GM21825 (cell line): ENCODE measurements at regions not wholly inside any gene's neighbourhood (a gene's known extent, or its start where the extent isn't known, plus 50 kb on each side); places are given as distances from the start of the nearest gene placed in this dataset.

Experiments
- ATAC-seq: cut with Tn5 transposase; IDR thresholded peaks from one replicate; pipeline ENCODE4 v1.9.1; 2021; ENCODE audit warnings: mild to moderate bottlenecking, moderate library complexity; ENCODE audit not compliant: unreplicated experiment

GRCh38 chr7:13508586-13508985 is 480.9 kb downstream of the ETV1 start:
- no peak for ATAC-seq

- no peak for ATAC-seq
These were observed 470.7 kb downstream of the ETV1 start for GRCh38 chr7:13518738-13519137.

GRCh38 chr7:13524076-13524475 is 465.4 kb downstream of the ETV1 start:
- ATAC-seq, result no peak

DNA sequence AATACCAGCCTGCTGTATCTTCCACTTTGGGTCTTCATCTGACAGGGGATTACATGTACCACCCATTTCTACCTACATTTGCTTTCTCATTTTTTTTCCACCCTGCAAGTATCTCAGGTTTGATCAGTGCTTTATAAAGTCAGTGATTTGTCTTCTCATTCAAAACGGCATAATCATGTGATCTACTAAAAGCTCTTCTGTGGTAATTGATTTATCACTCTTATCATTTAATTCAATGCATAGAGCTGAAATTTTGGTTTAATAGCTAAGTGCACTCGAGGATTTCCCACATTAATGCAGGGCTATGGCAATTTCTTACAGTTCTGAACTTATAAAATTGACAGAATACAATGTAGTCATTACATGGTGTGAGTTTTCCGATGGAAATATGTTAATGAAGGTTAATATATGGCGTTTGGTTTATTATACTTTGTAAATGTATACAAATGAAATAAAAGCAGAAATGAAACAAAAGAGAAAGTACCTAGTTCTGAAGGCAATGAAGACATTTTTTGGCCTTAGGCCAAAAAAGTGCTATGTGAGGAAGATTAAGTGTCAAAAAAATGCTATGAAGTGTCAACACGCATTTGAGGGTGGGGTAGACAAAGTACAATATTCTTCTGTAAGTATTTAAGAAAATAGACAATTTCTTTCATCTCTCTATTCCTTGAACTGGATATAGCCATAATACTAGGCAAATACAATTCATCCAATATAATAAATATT is 457.3 kb downstream of the ETV1 start:
- no peak for ATAC-seq

DNA sequence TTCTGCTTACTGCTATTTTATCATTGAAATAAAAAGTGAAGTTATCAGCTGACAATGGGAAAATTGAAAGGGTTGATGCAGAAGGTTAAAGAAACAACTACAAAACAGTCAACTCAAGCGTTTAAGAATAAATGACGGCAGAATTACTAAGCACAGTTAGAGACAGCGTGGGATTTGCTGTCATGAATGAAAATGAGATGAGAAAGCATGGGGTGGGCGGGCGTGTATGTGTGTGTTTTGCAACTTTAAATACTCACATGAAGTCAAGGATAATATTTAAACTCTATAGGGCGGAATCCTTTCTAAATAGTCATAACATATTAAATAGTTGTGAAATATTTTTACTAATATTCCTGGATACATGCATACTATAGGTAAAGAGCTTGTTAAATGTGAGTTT is 450.8 kb downstream of the ETV1 start:
- no peak for ATAC-seq

DNA sequence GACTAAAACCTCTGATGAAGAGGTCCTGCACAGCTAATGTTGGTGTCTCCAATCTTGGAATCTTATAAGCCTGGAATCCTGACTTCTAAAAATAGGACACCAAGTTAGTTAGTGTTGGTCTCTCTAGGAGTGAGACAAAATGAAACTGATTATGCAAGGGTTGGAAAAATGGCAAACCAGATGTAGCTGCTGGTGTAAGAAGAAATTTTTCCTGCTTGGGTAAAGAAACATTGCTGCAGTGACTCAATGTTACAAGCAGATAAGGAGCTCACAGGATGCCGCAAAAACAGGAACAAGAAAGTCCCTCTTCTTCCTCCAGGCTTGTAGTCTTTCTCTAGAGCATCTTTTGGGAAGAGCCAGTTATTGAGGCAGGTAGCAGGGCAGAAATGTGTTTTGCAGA is 449.0 kb downstream of the ETV1 start:
- no peak for ATAC-seq

DNA sequence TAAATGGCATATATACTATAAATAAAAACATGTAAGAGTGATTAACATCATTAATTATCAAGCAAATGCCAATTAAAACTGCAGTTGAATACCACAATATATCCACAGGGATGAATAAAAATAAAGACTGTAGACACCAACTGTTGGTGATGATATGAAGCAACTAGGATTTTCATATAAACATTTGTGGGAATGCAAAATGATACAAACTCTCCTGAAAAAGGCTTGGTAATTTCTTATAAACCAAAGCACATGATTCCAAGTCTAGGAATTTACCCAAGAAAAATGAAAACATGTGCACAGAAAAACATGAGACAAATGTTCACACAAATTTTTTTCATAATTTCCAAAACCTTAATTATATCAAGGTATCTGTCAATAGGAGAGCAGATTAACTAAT is 448.1 kb downstream of the ETV1 start:
- ATAC-seq, result no peak

DNA sequence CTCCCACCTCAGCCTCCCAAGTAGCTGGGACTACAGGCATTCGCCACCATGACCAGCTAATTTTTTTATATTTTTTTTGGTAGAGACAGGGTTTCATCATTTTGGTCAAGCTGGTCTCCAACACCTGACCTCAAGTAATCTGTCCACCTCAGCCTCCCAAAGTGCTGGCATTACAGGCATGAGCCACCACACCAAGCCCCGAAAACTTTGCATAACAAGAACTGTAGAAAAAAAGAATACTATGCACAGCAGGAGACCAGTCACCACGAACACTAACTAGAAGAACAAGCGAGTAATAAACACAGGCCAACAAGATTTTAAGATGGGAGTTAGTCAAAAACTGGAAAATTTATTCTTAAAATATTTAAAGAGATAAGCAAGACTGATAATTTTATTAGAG is 447.0 kb downstream of the ETV1 start:
- no peak for ATAC-seq

GRCh38 chr7:13551503-13551902 is 438.0 kb downstream of the ETV1 start:
- no peak for ATAC-seq

GRCh38 chr7:13560441-13560840 is 429.0 kb downstream of the ETV1 start:
- ATAC-seq, result no peak

DNA sequence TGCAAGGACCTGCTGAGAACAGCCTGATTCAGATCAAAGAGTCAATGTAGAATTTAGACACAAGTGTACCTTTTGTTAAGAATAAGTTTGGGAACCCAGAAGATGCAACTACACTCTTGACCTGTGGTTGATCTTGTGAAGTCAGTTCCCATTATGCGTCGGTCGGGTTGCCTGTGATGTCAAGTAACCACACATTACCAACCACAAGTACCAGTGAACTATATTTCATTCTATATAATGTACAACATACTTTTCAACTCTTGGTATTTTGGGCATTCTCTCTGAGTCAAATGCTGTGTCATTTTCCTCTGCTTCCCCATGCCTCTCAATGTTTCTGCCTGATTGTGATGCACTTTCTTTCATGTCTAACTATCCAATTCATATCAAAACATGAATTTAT is 426.2 kb downstream of the ETV1 start:
- no peak for ATAC-seq

- no peak for ATAC-seq
These were observed 425.8 kb downstream of the ETV1 start for GRCh38 chr7:13563680-13564079.

DNA sequence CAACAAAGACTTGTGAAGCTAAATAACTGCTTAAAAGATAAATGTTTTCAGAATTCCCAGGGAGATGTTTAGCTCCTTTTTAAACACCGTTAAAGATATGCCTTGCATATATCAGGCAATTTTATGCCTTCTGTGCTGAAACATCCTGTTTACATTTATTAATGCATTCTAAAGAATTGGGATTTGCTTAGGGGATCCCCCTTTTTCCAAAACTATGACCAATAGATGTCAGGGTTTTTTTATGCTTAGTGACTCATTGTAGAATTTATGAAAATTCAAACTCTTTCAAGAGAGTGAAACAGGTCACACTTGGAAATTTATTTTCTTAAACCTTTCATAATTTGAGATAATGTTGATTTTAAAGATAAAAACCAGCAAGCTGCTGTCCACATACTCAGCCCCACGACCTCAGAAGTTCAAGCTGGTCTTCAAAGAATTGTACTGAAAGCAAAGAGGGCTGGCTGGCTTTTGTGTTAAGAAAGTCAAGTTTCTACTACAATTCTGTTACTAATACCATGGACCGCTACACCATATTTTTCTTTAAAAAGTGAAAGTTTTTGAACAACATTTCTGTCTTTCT is 411.8 kb downstream of the ETV1 start:
- no peak for ATAC-seq

- ATAC-seq, result no peak
These were observed 411.2 kb downstream of the ETV1 start for GRCh38 chr7:13578294-13578693.

DNA sequence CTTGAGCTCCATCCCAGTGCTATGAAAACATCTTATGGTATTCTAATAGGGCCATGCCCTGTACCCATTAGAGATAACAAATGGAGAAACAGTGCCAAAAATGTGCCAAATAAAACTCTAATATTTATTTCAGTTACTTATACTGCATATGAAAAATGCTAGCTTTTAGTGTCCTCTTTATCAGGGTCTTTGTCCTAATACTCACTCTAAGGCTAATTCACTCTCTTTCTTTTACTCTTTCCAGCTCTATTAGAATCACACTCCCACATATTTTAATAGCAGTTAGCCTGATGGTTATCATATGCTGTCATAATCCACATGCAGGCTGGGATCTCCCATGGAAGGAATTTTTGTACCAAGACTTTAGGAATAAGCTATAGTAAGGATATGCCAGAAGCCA is 408.4 kb downstream of the ETV1 start:
- no peak for ATAC-seq

DNA sequence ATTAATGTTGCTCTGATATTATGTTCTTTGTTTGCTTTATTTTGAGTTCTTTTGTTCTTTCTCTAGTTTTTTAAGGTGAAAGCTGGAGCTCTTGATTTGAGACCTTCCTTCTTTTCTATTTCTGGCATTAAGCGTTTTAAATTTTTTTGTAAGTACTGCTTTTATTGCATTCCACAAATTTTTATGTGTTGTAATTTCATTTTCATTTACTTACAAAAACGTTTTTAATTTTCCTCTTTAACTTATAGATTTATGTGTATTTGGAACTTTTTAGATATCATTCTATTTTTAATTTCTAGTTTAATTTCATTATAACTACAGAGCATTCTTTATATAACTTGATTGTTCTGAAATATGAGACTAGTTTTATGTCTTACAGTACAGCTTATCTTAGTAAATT is 395.6 kb downstream of the ETV1 start:
- ATAC-seq, result no peak

DNA sequence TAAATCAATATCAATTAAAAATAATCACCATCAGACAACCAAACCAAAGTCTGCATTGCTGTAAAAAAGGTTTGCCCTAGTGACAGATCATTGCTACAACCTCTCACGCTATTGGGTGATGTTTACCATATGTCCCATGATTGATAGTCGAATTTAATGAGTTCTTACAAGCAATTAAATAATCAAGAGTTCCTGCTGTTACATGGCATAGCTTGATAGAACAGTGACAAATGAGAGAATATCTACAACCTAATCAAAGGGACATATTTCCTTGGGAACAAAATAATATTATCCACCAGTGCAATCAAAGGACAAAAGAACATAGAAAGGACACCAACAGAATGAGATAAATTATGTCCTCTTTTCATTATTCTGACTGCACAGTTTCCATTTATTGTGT is 387.4 kb downstream of the ETV1 start:
- no peak for ATAC-seq

DNA sequence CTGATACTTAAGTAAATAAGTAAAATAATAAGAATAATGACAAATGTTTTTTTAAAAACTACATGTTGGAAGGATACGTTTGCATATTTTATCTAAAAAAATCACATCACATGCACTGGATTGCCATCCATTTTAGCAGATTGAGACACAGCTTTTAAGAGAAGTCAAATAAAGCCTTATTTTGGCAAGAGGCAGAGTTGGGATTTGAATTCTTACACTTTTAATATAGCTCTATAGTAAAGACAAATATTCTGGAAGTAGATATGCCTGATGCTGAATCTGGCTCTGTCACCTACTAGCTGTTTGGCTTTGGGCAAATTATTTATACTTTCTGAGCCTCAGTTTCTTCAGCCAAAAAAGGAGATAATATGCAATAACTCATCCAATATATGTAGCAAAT is 386.4 kb downstream of the ETV1 start:
- ATAC-seq, result no peak

DNA sequence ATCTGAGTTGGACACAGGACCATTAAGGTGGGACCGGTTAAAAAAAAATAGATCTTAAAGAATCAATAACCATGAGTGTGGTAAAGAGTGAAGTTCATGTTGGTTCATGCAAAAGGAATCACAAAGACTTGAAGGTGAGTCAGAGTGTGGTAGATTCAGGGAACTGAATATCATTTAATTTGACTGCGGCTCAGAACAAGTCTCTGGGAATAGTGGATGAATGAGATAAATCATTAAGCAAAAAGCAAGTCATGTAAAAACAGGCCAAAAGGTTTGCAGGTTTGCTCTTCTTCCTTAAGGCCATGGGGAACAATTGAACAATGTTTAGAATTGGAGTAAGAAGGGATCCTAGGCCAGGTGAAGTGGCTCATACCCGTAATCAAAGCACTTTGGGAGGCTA is 385.8 kb downstream of the ETV1 start:
- no peak for ATAC-seq

- ATAC-seq, result no peak
These were observed 385.3 kb downstream of the ETV1 start for GRCh38 chr7:13604178-13604577.

DNA sequence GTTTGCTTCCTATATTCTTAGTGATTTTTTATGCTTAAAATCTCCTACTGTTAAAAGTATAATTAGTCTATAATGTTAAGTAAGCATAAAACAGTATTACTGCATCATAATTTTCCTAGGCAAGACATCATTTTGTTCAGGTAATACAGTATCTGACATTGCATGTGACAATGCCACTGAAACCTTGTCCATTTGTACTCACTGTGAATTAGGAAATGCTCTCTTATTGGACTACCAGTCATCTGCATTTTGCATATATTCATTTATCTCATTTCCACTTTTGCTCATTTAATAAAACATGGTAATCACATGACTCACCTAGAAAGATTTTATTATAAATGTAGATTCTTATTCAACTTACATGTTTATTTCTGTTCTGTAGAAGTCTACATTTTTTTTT is 379.1 kb downstream of the ETV1 start:
- no peak for ATAC-seq

DNA sequence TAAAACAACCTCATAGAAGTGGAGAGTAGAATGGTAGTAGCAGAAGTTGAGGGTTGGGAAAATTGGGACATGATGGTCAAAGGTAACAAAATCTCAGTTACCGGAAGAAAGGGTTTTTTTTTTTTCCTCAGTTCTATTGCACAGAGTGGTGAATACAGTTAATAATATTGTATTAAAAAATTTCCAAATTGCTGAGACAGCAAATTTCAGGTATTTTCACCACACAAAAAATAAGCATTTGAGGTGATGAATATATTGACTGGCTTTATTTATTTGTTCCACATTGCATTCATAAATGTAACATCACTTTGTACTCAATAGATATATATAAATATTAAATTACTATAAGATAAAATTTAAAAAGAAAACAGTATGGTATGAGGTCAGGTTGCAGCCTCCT is 373.8 kb downstream of the ETV1 start:
- ATAC-seq, result no peak

GRCh38 chr7:13627455-13627854 is 362.0 kb downstream of the ETV1 start:
- no peak for ATAC-seq
